ENCODE measurements at regions not wholly inside any gene's neighbourhood (a gene's known extent, or its start where the extent isn't known, plus 50 kb on each side); places are given as distances from the start of the nearest gene placed in this dataset.
"Not testable (repeated sequence)": the region's sequence is repeated elsewhere in the genome, so short reads cannot be mapped to it uniquely, and the experiment has no call there.

DNA sequence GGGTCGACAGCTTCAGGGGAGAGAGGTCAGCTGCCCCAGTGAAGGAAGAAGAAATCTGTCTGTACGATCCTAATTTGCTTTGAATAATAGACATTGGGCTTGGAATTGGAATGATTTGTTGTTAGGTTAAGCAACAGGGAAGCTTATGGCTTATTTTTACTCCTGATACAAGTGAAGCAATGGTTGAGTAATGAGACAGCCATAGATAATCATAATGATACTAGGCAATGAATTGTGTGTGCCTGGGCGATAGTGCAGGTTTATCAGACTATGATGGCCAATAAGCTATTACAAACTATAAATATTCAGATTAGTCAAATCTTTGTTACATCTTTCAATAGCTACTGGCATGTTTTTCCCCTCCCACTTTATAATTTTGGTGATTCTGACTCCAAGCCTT is 140.9 kb upstream of the CDIN1 start:
- DNase-seq (ENCODE audit: low read depth in 2 of 3, low spot score in 2 of 3), result no peak

DNA sequence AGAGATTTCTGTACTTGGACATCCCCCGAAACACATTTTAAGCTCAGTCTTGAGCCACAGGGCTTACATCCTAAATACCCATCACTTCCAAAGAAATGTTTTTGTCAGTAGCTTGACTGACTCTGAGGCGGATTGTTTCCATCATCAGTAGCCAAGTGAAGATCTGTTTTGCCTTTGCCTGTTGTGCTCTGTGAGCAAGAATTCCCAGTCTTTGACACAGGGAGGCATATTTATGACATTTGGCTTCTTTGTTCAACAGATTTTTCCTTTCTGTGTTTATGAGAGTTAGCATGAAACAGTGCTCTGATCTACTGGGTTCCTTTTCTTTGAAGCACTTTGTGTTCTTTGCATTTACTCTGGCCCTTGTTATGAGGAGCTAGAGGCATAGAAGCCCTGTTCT is 132.1 kb upstream of the CDIN1 start:
- DNase-seq (ENCODE audit: low read depth in 2 of 3, low spot score in 2 of 3), result no peak

DNA sequence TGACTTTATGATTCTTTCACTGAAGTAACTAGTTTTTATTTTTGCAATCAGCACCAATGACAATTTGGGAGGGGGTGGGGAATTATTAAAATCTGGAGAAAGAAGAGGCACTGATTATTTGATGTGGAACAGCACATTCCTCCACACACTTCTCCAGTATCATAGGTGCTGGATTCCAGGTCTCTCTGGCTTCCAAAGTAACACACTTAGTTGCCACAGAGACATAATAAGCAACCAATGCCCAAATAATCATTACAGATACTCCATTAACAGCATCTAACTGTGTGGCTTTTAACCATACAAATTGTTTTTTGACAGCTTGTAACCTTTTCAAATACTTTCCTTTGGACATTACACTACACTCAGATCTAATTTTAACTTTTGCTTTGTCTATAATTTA is 131.0 kb upstream of the CDIN1 start:
- no peak for DNase-seq (ENCODE audit: low read depth in 2 of 3, low spot score in 2 of 3)

DNA sequence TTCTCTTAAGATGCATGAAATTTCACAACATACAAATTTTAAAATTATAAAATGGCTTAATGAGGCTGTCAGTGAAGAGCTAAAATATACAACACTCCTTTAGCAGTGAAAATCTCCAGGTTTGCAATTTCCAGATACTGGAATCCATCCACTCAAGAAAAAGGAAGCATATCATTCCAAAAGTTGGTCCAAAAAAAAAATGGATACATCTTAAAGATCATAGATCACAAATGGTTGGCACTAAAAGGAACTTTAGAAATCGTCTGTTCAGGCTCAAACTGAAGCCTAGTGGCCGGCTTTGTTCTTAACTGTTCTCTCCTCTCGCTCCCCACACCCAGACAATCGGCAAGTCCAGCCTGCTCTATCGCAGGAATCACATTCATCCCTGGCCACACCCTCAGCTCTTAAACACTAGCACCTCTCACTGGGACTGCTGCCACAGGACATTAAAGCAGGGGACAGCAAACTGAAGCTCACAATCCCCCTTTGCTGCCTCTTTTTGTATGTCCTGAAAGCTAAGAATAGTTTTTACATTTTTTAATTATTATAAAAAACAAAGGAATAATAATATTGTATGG is 130.3 kb upstream of the CDIN1 start:
- no peak for DNase-seq (ENCODE audit: low read depth in 2 of 3, low spot score in 2 of 3)

DNA sequence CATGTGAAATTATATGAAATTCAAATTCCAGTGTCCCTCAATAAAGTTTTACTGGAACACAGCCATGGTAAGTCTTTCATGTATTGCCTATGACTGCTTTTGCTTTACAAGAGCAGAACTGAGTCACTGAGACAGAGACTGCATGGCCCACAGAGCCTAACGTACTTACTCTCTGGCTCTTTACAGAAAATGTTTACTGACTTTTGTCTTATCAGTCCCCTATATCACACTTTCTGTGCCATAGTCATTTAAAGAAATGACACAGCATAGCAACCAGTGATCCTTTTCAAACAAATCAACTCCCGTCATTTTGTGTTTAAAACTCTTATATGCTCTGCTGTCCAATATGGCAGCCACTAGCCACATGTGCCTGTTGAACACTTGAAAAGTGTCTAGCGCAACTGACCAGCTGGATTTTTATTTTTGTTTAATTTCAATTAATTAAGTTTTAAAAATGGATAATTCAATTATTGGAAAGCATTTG is 129.7 kb upstream of the CDIN1 start:
- no peak for DNase-seq (ENCODE audit: low read depth in 2 of 3, low spot score in 2 of 3)

DNA sequence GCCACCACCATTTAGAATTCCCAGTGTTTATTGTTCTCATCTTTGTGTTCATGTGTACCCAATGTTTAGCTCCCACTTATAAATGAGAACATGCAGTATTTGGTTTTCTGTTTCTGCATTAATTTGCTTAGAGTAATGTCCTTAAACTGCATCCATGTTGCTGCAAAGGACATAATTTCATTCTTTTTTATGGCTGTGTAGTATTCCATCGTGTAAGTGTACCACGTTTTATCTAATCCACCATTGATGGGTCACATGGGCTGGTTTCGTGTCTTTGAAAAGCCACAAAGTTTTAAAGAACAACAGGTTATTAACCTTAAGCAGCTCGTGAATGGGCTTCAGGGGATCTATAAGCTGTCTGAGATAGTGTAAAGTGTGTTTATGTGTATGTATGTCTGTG is 125.2 kb upstream of the CDIN1 start:
- not testable (repeated sequence) for DNase-seq (ENCODE audit: low read depth in 2 of 3, low spot score in 2 of 3)

DNA sequence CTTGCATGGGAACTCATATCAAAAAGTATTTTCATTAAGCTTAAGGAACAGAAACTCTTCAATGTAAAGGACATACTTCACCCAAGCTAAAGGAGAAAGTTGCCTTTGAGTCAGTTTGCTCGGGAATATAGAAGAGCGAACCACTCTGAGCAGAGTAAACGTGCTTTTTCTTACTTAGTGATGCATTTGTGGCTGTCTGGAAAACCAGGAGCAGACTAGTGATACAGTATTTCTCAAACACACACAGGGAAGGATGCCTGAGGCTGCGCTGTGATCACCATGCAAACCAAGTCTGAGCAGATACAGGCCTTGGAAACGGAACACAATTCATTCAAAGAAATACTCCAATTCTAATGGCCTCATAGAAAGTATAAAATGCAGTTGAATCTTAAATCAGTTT is 121.0 kb upstream of the CDIN1 start:
- DNase-seq (ENCODE audit: low read depth in 2 of 3, low spot score in 2 of 3), result no peak

DNA sequence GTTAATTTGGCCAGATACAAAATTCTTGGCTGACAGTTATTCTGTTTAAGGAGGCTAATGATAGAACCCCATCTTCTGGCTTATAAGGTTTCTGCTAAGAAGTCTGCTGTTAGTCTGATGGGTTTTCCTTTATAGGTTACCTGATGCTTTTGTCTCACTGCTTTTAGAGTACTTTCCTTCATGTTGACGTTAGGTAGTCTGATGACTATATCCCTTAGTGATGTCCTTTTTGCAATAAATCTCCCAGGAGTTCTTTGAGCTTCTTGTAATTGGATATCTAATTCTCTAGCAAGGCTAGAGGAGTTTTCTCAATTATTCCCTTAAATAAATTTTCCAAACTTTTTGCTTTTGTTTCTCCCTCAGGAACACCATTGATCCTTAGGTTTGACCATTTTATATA is 114.1 kb upstream of the CDIN1 start:
- DNase-seq (ENCODE audit: low read depth in 2 of 3, low spot score in 2 of 3), result no peak

DNA sequence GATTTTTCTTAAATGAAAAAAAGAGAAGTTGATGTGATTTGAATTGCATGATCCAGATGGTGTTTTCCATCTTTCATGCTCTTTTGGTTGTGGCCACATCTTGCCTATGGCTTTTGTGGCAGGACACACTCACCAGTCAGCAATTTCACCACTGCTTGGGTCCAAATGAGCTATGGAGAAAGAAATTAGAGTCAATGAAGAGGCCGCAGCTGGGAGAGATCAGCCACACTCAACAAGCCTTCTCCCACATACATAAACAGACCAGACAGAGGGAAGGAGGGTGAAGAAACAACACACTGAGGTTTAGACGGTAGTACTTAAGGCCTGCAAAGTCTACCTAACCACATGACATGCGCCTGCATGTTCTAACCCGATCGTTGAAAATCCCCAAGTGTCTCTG is 110.7 kb upstream of the CDIN1 start:
- no peak for DNase-seq (ENCODE audit: low read depth in 2 of 3, low spot score in 2 of 3)

DNA sequence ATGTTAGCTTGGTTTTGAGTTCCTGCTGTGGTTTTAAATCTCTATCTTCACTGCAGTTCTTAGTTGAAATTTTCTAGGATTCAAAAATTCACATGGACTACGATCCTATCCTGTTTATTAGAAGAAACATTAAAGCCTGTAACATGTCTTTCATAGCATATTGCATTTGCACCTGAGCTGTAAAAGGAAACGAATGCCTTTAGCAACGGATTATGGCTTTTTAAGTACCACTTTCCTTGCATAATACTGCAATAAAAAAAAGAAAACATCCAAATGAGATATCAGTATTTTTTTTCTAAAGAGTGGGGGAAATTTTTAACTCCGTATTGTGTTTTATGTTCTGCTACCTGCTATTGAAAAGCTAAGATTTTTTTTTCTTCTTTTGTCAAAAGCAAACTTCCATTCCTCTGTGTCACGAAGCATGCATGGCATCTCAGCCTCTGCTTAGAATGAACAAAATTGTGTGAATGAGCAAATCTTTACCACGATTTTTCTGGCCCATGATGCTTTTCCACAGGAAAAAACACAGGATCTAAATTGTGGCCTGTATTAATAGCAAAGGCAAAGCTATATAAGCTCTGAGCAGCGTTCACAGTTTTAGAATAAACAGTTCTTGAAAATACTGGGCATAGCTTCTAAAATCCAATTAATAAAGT is 110.0 kb upstream of the CDIN1 start:
- DNase-seq (ENCODE audit: low read depth in 2 of 3, low spot score in 2 of 3), result no peak

DNA sequence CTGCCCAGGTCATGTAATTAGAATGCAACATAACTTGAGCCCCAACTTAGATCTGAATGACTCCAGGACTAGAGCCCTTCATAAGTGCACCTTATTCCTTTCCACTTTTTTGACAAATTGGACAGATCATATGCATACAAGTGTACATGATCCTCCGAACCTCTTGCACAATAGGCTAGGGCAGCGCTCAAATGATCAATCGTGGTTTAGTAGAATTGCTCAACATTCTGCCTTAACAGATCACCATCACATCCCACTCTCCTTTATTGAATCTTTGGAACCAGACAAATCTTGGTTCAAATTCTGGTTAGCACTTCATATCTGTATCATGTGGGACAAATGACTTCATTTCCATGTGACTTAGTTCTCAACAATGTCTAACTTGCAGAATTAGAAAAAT is 106.8 kb upstream of the CDIN1 start:
- no peak for DNase-seq (ENCODE audit: low read depth in 2 of 3, low spot score in 2 of 3)

DNA sequence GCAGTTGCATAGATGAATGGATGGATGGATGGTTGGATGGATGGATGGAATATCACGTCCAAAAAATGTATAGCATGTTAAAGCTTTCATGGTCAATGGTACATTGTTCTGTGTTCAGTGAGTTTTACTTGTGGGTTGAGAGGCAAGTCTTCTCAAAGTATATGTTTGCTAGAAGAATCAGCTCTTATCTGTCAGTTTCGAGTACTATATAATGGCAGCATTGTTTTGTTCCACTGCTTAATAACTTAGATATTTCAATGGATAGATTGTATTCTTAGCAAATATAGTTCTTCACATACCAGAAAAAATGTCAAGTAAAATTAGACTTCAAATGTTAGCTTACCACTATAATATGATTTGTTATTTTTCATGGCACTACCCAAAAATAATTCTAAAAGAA is 100.9 kb upstream of the CDIN1 start:
- DNase-seq (ENCODE audit: low read depth in 2 of 3, low spot score in 2 of 3), result no peak

DNA sequence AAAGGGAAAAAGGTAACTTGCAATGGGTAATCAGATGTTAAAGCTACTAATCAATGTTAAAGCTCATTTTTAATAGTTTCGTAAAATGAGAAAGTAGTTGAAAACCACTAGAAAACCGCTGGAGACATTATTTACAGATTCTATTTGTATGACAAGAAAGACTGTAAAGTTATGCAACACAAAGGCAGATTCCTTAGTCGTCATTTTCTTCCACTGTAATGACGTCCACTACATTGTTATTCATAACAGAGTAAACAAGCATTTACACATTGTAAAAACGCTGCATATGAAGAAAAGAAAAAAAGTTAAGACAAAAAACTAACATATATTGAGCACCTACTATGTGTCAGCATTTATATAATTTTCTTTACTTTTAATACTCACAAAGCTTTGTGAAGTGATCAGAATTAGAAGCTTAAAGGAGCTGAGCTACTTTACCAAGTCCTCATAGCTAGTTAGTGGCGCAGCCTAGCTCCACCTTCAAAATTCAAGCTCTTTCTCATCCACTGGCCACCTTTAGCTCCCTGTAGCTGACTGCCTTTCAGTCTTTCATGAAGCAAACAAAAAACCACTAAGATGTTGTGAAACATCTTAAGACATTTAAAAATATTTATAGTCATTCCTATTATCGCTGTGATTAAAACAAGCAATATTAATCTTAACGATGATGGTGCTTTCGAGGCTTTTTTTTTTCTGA is 100.1 kb upstream of the CDIN1 start:
- DNase-seq (ENCODE audit: low read depth in 2 of 3, low spot score in 2 of 3), result no peak

DNA sequence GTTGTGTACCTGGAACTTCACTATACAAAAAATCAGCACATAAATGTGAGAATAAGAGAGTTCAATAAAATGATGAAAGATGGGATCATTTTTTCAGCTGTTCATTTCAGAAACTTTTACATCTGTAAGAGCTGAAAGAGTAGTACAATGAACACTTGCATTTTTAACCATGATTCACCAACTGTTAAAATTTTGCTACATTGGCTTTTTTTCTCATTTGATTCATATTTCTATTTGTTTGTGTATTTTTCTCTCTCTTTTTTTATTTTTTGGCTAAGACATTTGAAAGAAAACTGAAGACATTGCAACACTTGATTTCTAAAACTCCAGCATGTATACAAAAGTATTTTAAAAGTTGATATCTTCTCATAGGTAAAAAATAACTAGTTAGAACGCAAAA is 98.3 kb upstream of the CDIN1 start:
- no peak for DNase-seq (ENCODE audit: low read depth in 2 of 3, low spot score in 2 of 3)

DNA sequence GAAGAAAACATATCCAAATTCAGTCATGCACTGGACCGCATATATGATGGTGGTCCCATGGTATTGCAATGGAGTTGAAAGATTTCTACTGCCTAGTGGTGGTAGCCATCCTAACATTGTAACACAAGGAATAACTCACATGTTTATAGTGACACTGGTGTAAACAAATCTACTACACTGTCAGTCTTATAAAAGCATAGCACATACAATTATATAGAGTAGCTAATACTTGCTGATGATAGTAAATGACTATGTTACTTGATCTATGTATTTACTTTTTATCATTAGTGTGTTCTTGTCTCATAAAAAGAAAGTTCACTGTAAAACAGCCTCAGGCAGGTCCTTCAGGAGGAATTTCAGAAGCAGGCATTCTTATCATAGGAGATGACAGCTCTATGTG is 96.0 kb upstream of the CDIN1 start:
- no peak for DNase-seq (ENCODE audit: low read depth in 2 of 3, low spot score in 2 of 3)

DNA sequence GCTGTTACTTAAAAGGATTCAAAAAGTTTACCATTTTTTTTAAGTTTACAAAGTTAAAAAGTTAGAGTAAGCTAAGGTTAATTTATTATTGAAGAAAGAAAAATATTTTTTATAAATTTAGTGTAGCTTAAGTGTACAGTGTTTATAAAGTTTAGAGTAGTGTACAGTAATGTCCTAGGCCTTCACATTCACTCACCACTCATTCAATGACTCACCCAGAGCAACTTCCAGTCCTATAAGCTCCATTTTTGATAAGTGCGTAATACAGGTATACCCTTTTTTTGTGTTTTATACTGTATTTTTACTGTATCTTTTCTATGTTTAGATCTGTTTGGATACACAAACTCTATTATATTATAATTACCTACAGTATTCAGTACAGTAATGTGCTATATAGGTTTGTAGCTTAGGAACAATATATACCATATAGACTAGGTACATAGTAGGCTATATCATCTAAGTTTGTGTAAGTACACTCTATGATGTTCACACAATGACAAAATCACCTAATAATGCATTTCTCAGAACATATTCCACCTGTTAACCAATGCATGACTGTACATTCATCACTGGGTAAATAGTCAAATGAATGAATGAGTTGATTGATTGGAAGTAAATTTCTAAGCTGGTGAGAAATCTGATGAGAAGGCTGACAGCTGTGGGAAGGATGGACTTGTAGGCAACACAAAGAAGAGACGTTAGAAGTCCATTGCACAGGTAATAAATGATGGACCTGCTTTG is 95.2 kb upstream of the CDIN1 start:
- DNase-seq (ENCODE audit: low read depth in 2 of 3, low spot score in 2 of 3), result no peak

DNA sequence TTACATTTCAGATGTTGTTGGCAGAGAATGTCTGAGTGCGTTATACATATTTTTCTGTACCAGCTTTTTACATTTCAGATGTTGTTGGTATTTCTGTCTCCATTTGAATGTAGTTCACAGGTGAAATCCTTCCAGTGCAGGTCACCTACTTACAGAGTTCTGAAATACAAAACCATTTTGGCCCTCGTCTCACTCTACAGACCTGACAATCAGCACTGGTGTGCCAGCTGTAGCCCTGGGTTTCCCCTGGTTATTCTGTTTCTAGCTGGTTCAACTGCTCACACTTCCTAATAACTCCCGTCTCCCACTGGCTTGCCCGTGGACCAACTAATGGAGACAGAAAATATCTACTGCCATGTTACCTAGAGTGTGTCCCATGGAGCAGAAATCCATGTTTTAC is 87.5 kb upstream of the CDIN1 start:
- no peak for DNase-seq (ENCODE audit: low read depth in 2 of 3, low spot score in 2 of 3)

DNA sequence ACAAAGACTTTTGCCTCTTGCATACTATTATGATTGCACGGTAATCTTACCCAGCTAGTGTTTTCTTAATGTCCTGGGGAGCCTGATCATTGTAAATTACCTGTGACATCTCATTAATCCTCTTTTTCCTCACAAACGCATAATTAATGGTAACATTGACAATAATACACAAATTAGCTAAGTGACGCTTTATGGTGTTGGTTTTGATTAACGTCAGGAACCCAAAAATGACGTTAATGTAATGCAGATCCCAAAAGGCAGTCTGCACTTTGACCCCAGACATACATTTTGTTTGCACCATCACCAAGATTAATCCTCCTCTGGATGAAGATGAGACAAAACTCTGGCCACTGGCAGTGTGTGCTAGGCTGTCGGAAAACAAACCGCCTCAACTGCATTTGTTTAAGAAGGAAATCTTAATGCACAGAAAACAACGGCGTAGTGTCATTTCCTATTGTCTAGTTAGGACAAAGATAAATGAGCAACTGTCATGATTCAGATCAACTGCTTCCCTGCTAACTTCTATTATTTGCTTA is 83.9 kb upstream of the CDIN1 start:
- no peak for DNase-seq (ENCODE audit: low read depth in 2 of 3, low spot score in 2 of 3)

DNA sequence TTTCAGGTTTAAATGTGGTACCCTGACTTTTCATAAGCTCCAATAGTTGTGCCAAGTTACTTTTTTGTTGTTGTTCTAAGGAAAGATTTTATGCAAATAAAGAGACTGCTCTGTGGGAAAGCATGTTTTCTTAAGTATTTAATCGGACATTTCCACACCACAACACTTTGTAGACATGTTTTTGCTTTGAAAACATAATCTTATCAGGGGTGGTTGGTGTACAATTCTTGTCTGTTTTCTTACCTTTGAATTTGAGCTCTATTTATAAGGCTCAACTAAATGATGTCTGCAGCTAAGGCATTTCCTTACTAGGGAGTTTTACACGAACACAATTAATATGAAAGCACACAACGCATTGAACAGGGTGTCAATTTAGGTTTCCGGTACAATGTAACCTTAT is 81.5 kb upstream of the CDIN1 start:
- DNase-seq (ENCODE audit: low read depth in 2 of 3, low spot score in 2 of 3), result no peak

DNA sequence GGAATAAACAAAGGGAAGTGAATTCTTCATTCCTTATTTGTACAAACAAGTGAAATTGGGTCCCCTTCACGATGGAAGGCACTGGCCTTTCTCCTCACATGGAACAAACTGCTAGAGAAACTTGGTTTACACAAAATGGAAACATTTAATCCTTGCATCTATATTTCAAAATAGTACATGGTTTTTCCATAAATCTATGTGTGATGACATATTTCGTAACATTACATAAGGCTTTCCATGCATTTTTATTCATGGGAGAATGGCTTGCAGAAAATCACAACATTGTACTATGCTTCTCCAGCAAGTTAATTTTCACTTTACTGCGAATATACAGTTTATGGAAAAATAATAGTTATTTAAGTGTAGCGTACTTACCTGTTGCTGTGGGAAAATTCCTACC is 81.0 kb upstream of the CDIN1 start:
- no peak for DNase-seq (ENCODE audit: low read depth in 2 of 3, low spot score in 2 of 3)

DNA sequence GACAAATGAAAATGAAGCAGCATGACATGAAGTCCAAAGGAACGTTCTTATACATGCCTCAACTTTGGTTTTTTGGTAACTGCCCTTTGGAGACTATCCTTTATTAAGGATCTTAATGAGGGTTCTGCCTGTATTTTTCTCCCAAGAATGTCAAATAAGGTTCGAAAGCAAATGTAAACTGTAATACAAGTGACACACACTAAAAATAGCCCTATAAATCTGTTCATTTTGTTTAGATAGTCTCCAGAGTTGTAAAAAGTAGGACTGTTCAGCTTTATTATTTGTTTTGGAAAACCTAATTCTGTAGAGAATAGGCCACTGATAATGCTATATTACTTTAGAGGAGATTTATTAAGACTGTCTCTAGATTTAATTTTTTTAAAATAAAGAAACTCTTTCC is 80.5 kb upstream of the CDIN1 start:
- no peak for DNase-seq (ENCODE audit: low read depth in 2 of 3, low spot score in 2 of 3)

Measured in activated CD8-positive, alpha-beta memory T cell treated with anti-CD3 and anti-CD28 coated beads for 48 hours (primary cell).